OCI-LY7 (cell line): ENCODE measurements at regions not wholly inside any gene's neighbourhood (a gene's known extent, or its start where the extent isn't known, plus 50 kb on each side); places are given as distances from the start of the nearest gene placed in this dataset.

ENCODE experiments used
- CTCF ChIP-seq: fragments of 200-600 bp; sonication (generic); conservative IDR thresholded peaks from 2 replicates; pipeline ENCODE4 v1.5.1; 2014; ENCODE audit warnings: mild to moderate bottlenecking, antibody characterized with exemption, low read length, moderate library complexity, mixed read lengths
- EZH2phosphoT487 ChIP-seq: fragments of 200-600 bp; sonication (generic); IDR thresholded peaks from 2 replicates; pipeline ENCODE4 v1.6.1; 2018; ENCODE audit warnings: low read depth, borderline replicate concordance, mild to moderate bottlenecking, mixed run types, antibody characterized with exemption, low read length, moderate library complexity, mixed read lengths

DNA sequence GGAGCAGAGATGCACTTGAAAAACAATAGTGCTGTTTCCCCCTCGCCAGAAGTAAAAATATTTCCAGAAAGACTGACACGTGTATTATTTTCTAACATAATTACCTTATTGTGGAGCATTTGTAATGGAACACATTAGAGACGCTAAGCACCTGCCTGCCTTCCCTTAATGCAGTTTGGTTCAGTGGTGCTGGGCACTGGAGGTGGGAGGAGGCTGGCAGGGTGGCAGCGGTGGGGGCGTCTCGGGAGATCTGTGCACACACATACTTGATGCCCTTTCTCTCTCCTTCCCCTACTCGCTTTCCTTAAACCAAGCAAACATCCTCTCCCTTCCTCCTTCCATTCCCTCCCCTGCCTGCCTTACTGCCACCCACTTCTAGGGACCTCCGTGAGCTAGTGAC lies 156.6 kb upstream of the SDK2 start:
- TF ChIP-seq CTCF (no peak), EZH2phosphoT487 (no peak)
